ENCODE measurements at regions not wholly inside any gene's neighbourhood (a gene's known extent, or its start where the extent isn't known, plus 50 kb on each side); places are given as distances from the start of the nearest gene placed in this dataset.
"Not testable (repeated sequence)": the region's sequence is repeated elsewhere in the genome, so short reads cannot be mapped to it uniquely, and the experiment has no call there.

DNA sequence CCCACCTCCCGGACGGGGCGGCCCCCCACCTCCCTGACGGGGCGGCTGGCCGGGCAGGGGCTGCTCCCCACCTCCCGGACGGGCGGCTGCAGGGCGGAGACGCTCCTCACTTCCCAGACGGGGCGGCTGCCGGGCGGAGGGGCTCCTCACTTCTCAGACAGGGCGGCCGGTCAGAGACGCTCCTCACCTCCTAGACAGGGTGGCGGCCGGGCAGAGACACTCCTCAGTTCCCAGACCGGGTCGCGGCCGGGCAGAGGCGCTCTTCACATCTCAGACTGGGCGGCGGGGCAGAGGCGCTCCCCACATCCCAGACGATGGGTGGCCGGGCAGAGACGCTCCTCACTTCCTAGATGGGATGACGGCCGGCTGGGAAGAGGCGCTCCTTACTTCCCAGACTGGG, 123.7 kb downstream of the SLC4A3 start:
- TF ChIP-seq, protein P1, sequence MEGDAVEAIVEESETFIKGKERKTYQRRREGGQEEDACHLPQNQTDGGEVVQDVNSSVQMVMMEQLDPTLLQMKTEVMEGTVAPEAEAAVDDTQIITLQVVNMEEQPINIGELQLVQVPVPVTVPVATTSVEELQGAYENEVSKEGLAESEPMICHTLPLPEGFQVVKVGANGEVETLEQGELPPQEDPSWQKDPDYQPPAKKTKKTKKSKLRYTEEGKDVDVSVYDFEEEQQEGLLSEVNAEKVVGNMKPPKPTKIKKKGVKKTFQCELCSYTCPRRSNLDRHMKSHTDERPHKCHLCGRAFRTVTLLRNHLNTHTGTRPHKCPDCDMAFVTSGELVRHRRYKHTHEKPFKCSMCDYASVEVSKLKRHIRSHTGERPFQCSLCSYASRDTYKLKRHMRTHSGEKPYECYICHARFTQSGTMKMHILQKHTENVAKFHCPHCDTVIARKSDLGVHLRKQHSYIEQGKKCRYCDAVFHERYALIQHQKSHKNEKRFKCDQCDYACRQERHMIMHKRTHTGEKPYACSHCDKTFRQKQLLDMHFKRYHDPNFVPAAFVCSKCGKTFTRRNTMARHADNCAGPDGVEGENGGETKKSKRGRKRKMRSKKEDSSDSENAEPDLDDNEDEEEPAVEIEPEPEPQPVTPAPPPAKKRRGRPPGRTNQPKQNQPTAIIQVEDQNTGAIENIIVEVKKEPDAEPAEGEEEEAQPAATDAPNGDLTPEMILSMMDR (conservative IDR thresholded peaks at IDR 0.05; ENCODE audit: low read length), result not testable (repeated sequence)
- TF ChIP-seq EZH2phosphoT487 (IDR thresholded peaks at IDR 0.05; ENCODE audit: borderline replicate concordance), result not testable (repeated sequence)

Data from Loucy (cell line).